GM12891 (cell line): ENCODE measurements at regions not wholly inside any gene's neighbourhood (a gene's known extent, or its start where the extent isn't known, plus 50 kb on each side); places are given as distances from the start of the nearest gene placed in this dataset.

Experiments used
- PAX5 ChIP-seq: IDR thresholded peaks from 2 replicates; pipeline ENCODE4 v1.6.1; 2011; ENCODE audit warnings: low read length, moderate library complexity, mild to moderate bottlenecking; ENCODE audit not compliant: insufficient read depth, severe bottlenecking
- POLR2A ChIP-seq: IDR thresholded peaks from 2 replicates; pipeline ENCODE4 v1.6.1; 2011; ENCODE audit warnings: low read depth, low read length, control low read depth
- POLR2AphosphoS5 ChIP-seq: IDR thresholded peaks from 2 replicates; pipeline ENCODE4 v1.6.1; 2011; ENCODE audit warnings: low read depth, low read length, control low read depth
- POU2F2 ChIP-seq: IDR thresholded peaks from 2 replicates; pipeline ENCODE4 v1.6.1; 2011; ENCODE audit warnings: low read depth, mild to moderate bottlenecking, control low read depth, low read length, moderate library complexity
- SPI1 ChIP-seq: IDR thresholded peaks from 2 replicates; pipeline ENCODE4 v1.6.1; 2011; ENCODE audit warnings: low read depth, low read length, control low read depth
- TAF1 ChIP-seq: IDR thresholded peaks from 2 replicates; pipeline ENCODE4 v1.6.1; 2011; ENCODE audit warnings: low read depth, low read length, control low read depth

- TF ChIP-seq POLR2A (no peak), POLR2AphosphoS5 (no peak), TAF1 (no peak), POU2F2 (no peak), SPI1 (no peak), PAX5 (no peak)
These were observed 70.4 kb upstream of the RET start for GRCh38 chr10:43006490-43006889.
